ENCODE measurements at regions not wholly inside any gene's neighbourhood (a gene's known extent, or its start where the extent isn't known, plus 50 kb on each side); places are given as distances from the start of the nearest gene placed in this dataset.
"Not testable (repeated sequence)": the region's sequence is repeated elsewhere in the genome, so short reads cannot be mapped to it uniquely, and the experiment has no call there.

DNA sequence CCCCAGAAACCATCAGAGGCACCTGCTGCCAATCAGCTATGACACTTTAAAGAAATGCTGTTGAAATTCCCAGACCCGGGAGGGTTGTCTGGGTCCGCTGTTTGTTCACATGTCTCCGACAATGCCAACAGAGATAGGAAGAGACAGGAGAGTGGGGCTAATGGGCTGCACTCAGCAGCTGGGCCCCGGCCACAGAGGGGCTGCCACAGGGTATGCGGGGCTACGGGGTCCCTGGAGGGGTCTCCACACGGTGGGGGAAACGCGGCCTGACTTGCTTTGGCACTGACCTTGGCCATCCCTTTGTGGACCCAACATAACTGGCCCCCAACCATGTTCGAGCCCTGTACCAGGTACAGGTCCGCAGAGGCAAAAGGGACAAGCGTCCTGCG, 121.0 kb upstream of the PPP1R26 start:
- DNase-seq (ENCODE audit: low spot score): no peak

- DNase-seq (ENCODE audit: low spot score): no peak
Observed at GRCh38 chr9:135359764-135360163, 119.8 kb upstream of the PPP1R26 start.

DNA sequence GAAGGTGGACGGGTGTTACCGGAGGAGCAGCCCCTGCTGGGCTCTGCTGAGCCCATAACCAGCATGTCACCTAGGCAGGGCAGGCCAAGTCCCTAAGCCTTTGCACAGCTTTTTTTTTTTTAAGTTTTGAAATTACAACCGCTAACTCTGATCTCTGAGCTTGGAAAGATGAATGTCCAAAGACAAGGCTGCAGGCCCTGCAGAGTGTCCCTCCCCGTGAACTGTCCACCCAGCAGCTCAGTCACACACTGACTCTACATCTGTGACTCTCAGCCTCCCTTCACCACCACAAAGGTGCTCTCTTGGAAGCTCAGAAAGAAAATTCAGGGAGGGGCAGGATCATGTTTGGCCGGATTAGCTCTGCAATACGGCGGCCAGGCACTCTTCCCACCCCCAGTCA, 119.0 kb upstream of the PPP1R26 start:
- DNase-seq (ENCODE audit: low spot score): no peak

- not testable (repeated sequence) for DNase-seq (ENCODE audit: low spot score)
Observed at GRCh38 chr9:135361668-135362067, 117.9 kb upstream of the PPP1R26 start.

GRCh38 chr9:135363596-135363995, 116.0 kb upstream of the PPP1R26 start:
- DNase-seq (ENCODE audit: low spot score): no peak

DNA sequence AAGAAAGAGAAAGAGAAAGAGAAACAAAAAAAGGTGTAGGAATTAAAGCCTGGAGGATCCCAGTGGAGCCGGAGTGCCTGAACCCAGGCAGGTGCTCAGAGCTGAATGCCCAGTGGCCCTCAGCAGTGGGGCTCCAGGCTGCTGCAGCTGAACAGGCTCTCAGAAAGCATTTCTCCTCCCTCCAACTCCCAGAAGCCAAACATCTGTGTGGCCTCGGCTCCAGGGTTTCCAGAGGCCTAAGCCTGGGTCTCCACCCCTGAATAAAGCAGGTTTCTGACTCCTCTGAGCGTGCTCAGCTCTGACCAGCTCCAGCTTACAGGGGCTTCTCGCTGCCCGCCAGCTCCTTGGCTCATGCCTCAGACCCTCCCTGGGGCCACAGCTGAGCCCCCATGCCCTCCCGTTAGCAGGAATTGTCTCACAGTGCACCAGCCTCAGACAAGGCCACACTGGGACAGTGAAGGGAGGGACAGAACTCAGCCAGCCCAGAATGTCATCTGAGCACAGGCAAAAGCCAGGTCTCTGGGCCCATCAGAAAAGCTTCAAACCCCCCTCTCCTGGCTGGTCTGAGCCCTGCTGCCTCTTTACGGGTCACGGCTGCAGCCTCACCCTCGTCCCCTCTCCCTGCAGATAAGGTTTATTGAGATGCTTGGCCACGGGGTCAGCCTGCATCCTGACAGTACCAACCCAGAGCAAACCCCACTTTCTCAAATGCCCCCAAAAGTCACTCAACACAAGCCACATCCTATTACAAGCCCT, 114.4 kb upstream of the PPP1R26 start:
- no peak for DNase-seq (ENCODE audit: low spot score)

- DNase-seq (ENCODE audit: low spot score): no peak
Observed at GRCh38 chr9:135366104-135366503, 113.5 kb upstream of the PPP1R26 start.

GRCh38 chr9:135369412-135369990, 110.1 kb upstream of the PPP1R26 start:
- no peak for DNase-seq (ENCODE audit: low spot score)

DNA sequence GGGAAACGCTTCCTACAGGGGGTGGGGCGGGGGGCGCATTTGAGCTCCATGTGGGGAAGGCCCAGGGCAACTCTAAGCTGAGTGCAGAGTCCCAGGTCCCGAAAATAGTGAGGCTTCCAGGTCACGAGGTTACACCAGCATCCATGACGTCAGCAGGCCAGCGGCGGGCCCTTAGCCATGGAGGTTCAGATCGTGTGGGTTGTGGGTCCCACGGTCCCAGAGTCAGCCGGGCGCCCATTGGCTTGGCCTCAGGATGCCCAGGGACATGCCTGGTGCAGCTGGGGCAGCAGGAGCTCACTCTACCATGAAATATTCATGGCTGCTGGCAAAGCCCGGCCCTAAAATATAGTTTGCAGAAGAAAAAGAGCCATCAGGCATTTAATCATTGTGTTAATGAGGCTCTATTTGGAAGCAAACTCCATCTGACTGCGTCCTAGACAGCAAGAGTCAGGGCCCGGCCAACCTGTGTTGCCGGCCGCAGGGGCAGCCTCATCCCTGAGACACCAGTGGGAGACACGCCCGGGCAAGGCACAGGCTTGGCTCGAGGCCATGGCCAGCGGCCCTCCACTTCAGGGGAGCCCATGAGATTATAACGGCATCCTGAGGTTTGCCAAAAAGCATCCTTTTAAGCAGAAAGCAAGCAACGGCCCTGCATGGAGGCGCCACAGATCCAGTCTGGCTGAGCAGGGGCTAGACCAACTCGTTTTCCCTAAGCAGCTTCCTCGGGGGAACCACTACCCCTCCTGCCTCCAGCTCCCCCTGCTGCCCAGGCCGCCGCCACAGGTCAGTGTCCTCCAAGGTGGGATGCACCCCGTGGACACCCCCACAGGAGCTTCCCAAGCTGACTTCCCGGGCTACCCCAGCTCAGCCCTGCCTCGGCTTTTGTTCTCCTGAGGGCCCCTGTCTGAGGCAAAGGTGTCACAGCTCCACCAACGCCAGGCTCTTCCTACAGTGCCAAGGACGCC, 108.9 kb upstream of the PPP1R26 start:
- DNase-seq (ENCODE audit: low spot score): no peak

- DNase-seq (ENCODE audit: low spot score): no peak
Observed at GRCh38 chr9:135371535-135371934, 108.0 kb upstream of the PPP1R26 start.

GRCh38 chr9:135372036-135372435, 107.5 kb upstream of the PPP1R26 start:
- no peak for DNase-seq (ENCODE audit: low spot score)

DNA sequence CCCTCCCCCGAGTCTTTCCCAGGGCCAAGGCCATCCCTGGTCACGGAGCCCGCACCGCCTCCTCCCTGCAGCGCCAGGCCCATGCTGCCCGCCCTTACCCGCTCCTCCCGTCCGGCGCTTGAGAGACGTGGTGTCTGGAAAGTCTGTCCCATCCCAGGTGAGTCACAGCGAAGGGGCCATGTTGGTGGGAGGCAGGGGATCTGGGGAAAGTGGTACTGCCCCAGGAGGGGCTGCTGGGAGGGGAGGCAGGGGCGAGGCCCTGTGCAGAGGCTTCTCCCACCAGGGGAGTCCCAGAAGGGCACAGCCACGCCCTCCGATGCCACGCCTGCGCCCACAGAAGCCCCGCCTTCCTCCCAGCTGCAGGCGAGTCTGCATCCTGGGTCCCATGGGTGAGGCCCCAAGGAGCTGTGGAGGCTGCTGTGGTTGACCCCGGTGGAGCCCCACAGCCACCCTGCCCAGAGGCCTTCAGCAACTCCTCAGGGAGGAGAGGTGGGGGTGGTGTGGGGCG, 107.0 kb upstream of the PPP1R26 start:
- DNase-seq (ENCODE audit: low spot score): no peak

GRCh38 chr9:135373151-135373685, 106.4 kb upstream of the PPP1R26 start:
- DNase-seq (ENCODE audit: low spot score): no peak

DNA sequence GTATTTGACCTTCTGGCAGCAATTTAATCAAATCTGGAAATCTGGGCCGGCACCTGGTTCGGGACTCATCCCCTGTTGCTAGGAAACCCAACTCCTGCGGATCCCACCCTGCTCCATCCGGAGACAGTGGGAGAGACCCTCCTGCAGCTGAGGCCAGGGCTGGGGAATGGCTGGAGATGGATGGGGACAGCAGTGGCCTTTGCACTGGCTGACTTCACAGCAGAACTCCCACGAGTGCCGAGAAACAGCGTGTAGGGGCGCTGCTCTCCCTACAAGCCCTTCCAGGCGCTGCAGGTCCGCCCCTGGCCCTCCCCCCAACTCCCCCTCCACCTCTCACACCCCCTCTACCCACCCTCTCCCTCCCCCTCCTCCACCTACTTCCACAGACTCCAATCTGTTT, 105.8 kb upstream of the PPP1R26 start:
- no peak for DNase-seq (ENCODE audit: low spot score)

DNA sequence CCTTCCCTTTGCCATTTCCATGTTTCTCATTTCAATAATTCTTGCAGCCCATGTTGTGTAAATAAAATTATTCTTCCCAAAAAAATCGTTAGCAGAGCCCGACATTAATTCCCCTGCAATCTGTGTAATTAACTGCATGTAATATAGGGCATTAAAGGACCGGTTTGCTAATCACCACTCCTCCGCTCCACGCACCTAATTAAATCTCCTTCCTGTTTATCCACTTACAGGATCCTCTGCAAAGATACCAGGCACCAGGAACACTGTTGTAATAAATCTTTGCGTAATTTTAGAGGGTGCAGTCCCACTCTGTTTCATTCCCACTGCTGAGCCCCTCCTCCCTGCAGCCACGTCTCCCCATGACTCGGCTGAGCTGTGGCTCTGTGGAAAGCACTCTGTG, 105.0 kb upstream of the PPP1R26 start:
- DNase-seq (ENCODE audit: low spot score): no peak

DNA sequence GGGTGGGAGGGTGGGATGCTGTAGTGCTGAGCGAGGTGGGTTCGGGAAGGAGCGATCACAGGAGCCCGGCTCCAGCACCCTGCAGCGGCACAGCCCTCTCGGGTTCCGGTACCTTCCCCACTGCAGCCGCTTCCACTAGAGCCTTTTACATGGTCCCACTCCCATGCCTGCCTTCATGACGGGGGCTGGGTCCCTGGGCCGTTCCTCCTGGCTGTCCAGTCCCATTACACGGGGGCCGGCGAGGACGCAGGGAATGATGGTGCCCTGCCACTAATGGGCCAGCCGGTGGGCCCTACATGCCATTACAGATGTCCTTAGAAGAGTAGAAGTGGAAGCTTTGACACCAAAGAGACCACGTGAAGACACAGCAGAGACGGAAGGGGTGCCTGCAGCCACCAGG, 104.6 kb upstream of the PPP1R26 start:
- DNase-seq (ENCODE audit: low spot score): no peak

DNA sequence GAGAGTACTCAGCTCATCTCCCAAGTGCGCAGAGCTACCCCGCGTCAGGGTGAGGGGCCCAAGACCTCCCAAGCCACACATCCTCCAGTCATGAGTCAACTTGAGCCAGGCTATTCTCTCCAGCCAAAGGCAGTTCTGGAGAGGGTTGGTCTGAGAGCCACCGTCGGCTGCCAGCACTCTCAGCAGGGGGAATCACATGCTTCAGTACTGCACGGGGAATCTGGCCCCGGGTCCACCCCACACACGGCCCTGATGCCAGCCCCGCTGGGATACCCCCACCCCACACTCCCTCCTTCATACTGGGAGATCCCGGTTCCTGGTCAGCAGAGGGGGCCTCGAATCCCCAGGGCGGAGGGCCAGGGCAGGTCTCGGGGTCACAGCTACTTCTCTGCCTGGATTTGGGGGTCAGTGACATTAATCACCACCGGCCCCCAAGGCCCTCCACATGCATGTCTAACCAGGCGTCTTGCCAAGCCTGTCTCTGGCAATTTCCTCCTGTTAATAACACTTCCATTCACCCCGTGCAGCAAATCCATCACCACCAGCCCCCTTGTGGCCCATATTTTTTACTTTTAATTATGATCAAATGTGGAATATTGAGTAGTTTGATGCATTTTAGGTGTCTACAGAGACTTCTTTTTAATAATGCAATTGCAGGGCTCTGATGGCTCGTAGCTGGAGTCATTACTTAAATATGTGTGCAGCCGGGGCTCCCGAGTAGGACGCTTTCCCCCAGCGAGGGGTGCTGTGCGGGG, 102.9 kb upstream of the PPP1R26 start:
- no peak for DNase-seq (ENCODE audit: low spot score)

DNA sequence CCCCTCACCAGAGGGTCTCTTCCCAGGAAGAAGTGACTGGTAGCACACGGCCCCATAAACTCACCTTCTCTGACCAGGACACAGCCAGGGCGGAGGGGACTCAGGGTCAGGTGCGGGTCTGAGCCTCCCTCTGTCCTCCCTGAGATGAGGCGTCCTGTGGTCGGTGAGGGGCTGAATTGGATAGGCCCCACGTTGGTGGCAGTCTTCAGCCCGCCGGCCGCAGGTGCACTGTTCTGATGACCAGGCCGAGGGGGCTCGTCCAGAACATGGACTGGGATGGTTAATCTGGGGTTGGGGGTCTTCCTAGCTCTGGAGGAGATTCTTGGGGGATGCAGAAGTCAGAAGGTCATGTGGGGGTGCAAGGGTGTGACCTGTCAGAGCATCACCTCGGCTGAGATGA, 102.2 kb upstream of the PPP1R26 start:
- DNase-seq (ENCODE audit: low spot score): no peak

DNA sequence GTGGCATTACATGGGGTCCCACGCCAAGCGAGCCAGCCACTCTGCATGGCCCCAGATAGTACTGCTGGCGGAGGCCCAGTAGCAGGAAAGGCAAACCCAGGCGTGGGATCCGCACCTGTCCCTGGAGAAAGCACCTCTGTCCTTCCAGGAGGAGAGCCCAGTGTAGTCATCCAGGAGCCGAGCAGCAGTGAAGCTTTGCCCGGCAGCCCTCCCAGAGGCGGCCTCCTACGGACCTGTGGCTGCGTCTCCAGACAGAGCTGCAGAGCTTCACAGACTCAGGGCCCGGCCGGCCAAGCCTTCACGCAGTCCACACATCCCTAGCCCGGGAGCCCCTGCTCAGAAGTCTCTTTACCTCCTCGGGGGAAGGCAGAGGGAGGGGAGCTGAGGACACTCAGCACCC, 100.8 kb upstream of the PPP1R26 start:
- DNase-seq (ENCODE audit: low spot score): no peak

- no peak for DNase-seq (ENCODE audit: low spot score)
Observed at GRCh38 chr9:135379540-135380267, 99.9 kb upstream of the PPP1R26 start.
